ENCODE measurements at regions not wholly inside any gene's neighbourhood (a gene's known extent, or its start where the extent isn't known, plus 50 kb on each side); places are given as distances from the start of the nearest gene placed in this dataset.

- TF ChIP-seq CTCF (IDR thresholded peaks at IDR 0.05) (no peak), ZFX (IDR thresholded peaks at IDR 0.05; ENCODE audit: borderline replicate concordance) (no peak)
Measured at GRCh38 chr5:2488593-2488992, 262.9 kb downstream of the IRX2 start.
